GM23248 (cell line): ENCODE measurements at regions not wholly inside any gene's neighbourhood (a gene's known extent, or its start where the extent isn't known, plus 50 kb on each side); places are given as distances from the start of the nearest gene placed in this dataset.

Experiments used
- EZH2 ChIP-seq: fragments of 200-600 bp; sonication (generic); IDR thresholded peaks from 2 replicates; pipeline ENCODE4 v1.6.1; 2018; ENCODE audit warnings: antibody characterized with exemption, mild to moderate bottlenecking; ENCODE audit not compliant: insufficient read depth, poor library complexity, severe bottlenecking
- EZH2phosphoT487 ChIP-seq: fragments of 200-600 bp; sonication (generic); IDR thresholded peaks from 2 replicates; pipeline ENCODE4 v1.6.1; 2018; ENCODE audit warnings: antibody characterized with exemption, moderate library complexity, mild to moderate bottlenecking, low read depth; ENCODE audit not compliant: insufficient read depth

DNA sequence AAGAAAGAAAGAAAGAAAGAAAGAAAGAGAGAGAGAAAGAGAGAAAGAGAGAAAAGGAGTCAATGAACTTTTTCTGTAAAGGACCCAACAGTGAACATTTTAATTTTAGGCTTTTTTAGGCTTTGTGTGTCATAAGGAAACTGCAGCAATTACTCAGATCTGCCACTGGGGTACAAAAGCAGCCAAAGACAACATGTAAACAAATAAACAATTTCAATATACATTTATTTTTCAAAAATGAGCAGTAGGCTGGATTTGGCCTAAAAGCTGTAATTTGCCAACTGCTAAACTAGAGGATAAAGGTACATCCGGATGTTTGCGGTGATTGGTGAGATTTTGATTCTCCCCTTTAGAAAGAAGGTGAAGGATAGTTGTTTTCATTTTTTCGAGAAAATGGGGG, 143.6 kb downstream of the CEMIP2 start:
- TF ChIP-seq EZH2 (no peak), EZH2phosphoT487 (no peak)
